Small intestine (tissue), 7 donors: ENCODE measurements at regions not wholly inside any gene's neighbourhood (a gene's known extent, or its start where the extent isn't known, plus 50 kb on each side); places are given as distances from the start of the nearest gene placed in this dataset.

Experiments
- DNase-seq, 2 donors: peaks; one replicate each; pipeline versions ENCODE4 v3.0.0 to v3.0.0-alpha.2; 2013
- FAIRE-seq: peaks from 2 replicates; lab custom pipeline; 2012; peaks lifted over from hg19 to GRCh38; lab: Jason Lieb, UNC
- H3K27ac ChIP-seq, 3 donors: one replicate each; pipeline ENCODE4 v1.5.1; 2013; ENCODE audit warnings: low read length in 2 of 3, mild to moderate bottlenecking in 2 of 3, control low read depth in 1 of 3, inconsistent platforms in 1 of 3, low read depth in 1 of 3, moderate library complexity in 1 of 3
- H3K27me3 ChIP-seq, 3 donors: one replicate each; pipeline ENCODE4 v1.6.1; 2013; ENCODE audit warnings: low read length in 3 of 3, inconsistent platforms in 1 of 3; ENCODE audit not compliant: control insufficient read depth in 3 of 3, insufficient read depth in 3 of 3
- H3K36me3 ChIP-seq, 3 donors: one replicate each; pipeline ENCODE4 v1.6.1; 2013; ENCODE audit warnings: low read length in 3 of 3, inconsistent platforms in 1 of 3, low read depth in 1 of 3, mild to moderate bottlenecking in 1 of 3, moderate library complexity in 1 of 3; ENCODE audit not compliant: control insufficient read depth in 3 of 3, insufficient read depth in 2 of 3
- H3K4me1 ChIP-seq, 3 donors: one replicate each; pipeline ENCODE4 v1.6.1; 2013; ENCODE audit warnings: low read length in 2 of 3, inconsistent platforms in 1 of 3, low read depth in 1 of 3, mild to moderate bottlenecking in 1 of 3, moderate library complexity in 1 of 3; ENCODE audit not compliant: control insufficient read depth in 3 of 3, insufficient read depth in 2 of 3
- H3K4me3 ChIP-seq, 3 donors: one replicate each; pipeline ENCODE4 v1.5.1; 2013; ENCODE audit warnings: low read length in 3 of 3, control low read depth in 1 of 3, inconsistent platforms in 1 of 3, low read depth in 1 of 3, mild to moderate bottlenecking in 1 of 3, moderate library complexity in 1 of 3
- H3K9me3 ChIP-seq, 2 donors: one replicate each; pipeline ENCODE4 v1.6.1; 2013; ENCODE audit warnings: low read depth in 1 of 2, low read length in 1 of 2; ENCODE audit not compliant: control insufficient read depth in 2 of 2, insufficient read depth in 1 of 2
- WGBS, 3 donors: extraction: QIAGEN DNeasy Blood & Tissue Kit; methylation state at CpG; one replicate each; pipeline ENCODE4 v1.1.7; 2013; 5-methylcytosine and 5-hydroxymethylcytosine counted together
- donor health status: healthy with polysubstance abuse.
- donor health status: control.
- donor health status: control.
- donor health status: Bipolar disorder and iron deficiency.
- donor health status: healthy.

DNA sequence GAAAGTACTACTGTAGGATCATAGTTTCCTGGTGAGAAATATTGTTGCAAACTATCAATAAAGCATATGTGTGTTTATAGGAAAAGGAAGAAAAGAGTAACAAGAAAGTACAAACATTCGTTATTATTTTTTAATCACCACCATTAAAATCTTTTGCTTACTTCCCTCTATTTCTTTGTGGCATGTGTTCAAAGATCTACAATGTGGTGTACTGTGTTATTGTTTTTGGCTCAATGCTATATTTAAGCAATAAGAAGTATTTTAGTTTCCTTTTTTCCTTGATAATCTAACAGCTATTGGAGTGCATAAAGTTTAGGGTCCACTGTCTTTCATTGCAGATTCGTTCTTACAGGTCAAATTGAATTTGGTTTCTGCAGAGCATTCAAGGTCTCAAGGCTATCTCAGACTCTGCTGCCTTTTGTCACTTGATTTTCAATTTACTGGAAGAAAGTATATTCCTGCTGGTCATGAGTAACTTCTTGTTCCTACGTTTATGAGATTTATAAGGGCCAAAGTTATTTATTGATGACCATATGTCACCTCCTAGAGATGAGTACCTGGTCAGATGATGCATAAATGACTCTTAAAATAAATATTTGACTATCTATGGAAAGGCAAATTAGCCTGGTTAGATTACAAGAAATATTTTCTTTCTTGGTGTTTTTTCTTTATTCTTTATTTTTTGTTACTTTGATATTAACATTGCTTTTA, 323.0 kb downstream of the TMEM167A start:
- WGBS, 3 donors, result 60 to 63% (median 61%) methylated on average over 3 of the region's 3 CpGs
- no peaks in the 10 kb centered on the region for H3K9me3 ChIP-seq
- no peak for FAIRE-seq
- no peaks in the 10 kb centered on the region for H3K27me3 ChIP-seq
- no peak overlapping the region for H3K4me3 ChIP-seq
- no peaks in the 10 kb centered on the region for H3K36me3 ChIP-seq
- H3K4me1 ChIP-seq, result peaks cover 0 to 2% (median 0%) of the 10 kb centered on the region in 3 donors
- H3K27ac ChIP-seq, result no peak overlapping the region
- no peak for DNase-seq

DNA sequence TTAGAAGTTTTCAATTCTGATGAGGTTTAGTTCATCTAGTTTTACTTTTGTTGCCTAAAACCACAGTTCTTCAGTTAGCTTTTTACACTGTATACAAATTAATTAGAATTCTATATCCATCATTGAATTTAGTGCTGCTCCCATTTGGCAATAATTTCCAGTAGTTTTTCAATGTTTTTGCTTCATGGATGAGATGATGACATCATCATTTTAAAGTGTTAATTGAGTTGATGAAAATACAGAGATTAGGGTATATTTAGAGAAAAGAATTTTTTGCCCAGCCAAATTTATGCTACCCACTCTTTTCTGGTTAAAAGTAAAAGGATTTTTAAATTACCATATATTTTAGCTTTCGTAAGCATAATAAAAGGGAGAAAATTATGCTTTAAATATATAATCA, 323.8 kb downstream of the TMEM167A start:
- WGBS, 3 donors, result 92 to 98% (median 94%) methylated on average over 1 of the region's 1 CpG
- DNase-seq, result no peak
- H3K4me1 ChIP-seq, result peaks cover 0 to 5% (median 0%) of the 10 kb centered on the region in 3 donors
- FAIRE-seq, result no peak
- H3K4me3 ChIP-seq, result no peak overlapping the region
- H3K27me3 ChIP-seq, result no peaks in the 10 kb centered on the region
- H3K27ac ChIP-seq, result no peak overlapping the region
- no peaks in the 10 kb centered on the region for H3K36me3 ChIP-seq
- H3K9me3 ChIP-seq, result no peaks in the 10 kb centered on the region

DNA sequence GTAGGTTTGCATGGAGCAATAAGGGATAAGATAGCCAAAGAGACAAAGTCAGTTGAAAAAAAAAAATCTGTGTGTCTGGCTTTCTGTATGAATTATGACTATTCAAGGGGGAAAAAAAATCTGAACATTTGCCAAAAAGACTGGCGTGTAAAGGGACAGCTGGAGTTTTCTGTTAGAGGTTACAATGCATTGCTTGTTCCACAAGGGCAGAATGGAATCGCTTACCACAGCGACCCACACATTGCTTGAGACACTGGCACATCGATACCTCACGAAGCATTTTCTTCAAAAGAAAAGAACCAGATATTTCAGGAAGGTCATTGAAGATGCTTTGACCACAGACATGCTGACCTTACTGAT, 327.8 kb downstream of the TMEM167A start:
- DNase-seq, result peak in 1 of 2 donors; percentile 11
- H3K27ac ChIP-seq, result no peak overlapping the region
- H3K4me3 ChIP-seq, result no peak overlapping the region
- WGBS, 3 donors, result 5 to 23% (median 12%) methylated on average over 5 of the region's 5 CpGs
- peaks cover 0 to 5% (median 0%) of the 10 kb centered on the region in 3 donors for H3K4me1 ChIP-seq
- H3K9me3 ChIP-seq, result no peaks in the 10 kb centered on the region
- H3K27me3 ChIP-seq, result no peaks in the 10 kb centered on the region
- H3K36me3 ChIP-seq, result no peaks in the 10 kb centered on the region
- FAIRE-seq, result no peak

DNA sequence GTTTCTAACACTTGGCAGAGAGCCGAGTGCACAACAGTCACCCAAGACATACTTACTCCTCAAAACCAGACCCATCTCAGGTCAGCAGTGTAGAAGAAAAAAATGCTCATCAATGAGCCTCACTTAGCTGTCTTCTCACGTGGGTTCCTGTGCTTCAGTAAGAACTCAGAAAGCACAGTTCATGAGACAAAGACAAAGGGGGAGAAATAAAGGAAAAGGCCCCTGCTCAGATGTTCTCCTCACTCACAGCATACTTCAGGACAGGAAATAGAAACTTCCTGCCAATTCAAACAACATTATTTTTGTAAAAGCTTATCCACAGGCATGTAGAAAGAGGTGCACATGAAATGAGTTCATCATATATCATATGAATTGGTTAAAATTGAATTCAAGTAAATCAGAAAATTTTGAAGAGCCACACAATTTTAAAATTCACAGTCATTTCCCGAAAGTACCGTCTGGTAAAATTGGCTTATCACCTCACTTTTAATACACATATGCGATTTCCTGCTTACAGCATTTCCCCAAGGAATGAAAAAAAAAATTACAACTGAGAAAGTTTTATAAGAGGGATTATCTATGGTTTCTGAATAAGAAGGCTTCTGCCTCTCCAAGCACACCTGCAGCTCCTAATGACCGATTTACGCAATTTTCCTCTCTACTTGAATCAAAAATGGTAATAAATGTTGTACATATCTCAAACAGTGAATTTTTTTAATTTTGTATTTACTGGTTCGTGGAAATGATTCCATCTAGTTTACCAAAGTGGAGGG, 328.3 kb downstream of the TMEM167A start:
- 23 to 31% (median 27%) methylated on average over 8 of the region's 8 CpGs for WGBS, 3 donors
- Histone ChIP-seq H3K4me1 (peaks cover 0 to 5% (median 0%) of the 10 kb centered on the region in 3 donors), H3K27ac (no peak overlapping the region), H3K27me3 (no peaks in the 10 kb centered on the region), H3K4me3 (no peak overlapping the region), H3K9me3 (no peaks in the 10 kb centered on the region), H3K36me3 (no peaks in the 10 kb centered on the region)
- FAIRE-seq (no peak), DNase-seq (no peak)

DNA sequence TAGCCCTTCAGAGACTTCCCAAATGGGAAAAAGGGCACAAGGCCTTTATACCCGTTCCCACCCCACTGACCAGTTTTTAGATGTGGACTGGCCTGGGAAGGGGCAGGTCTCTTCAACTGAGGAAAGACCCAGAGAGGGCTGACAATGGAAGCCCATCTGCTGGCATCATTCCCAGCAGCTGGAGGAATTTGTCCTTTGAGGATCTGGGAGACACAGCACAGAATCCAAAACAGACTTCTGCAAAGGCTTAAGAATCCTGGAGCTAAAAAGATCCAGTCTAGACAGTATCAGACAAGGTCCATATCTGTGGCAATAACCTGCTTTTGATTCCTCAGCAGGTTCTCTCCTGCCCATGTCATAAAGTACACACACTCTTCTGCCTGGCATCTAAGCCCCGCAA, 329.2 kb downstream of the TMEM167A start:
- no peak overlapping the region for H3K27ac ChIP-seq
- no peaks in the 10 kb centered on the region for H3K27me3 ChIP-seq
- no peak overlapping the region for H3K4me3 ChIP-seq
- WGBS, 3 donors, result 87 to 94% (median 94%) methylated on average over 2 of the region's 2 CpGs
- H3K4me1 ChIP-seq, result peaks cover 0 to 5% (median 0%) of the 10 kb centered on the region in 3 donors
- DNase-seq (no peak), FAIRE-seq (no peak)
- H3K9me3 ChIP-seq, result no peaks in the 10 kb centered on the region
- no peaks in the 10 kb centered on the region for H3K36me3 ChIP-seq

DNA sequence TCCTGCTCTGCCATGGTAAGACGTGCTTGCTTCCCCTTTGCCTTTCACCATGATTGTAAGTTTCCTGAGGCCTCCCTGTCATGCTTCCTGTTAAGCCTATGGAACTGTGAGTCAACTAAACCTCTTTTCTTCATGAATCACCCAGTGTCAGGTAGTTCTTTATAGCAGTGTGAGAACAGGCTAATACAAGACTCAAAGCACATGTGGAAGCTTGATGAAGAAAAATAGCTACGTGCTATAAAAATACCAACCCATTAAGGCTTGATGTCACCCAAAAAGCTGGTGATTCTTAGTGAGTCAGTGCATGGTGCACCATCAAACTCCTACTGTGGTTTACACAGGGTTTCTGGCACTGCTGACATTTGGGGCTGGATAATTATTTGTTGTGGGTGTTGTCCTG, 332.2 kb downstream of the TMEM167A start:
- Histone ChIP-seq H3K27me3 (no peaks in the 10 kb centered on the region), H3K27ac (no peak overlapping the region), H3K36me3 (no peaks in the 10 kb centered on the region), H3K4me3 (no peak overlapping the region), H3K4me1 (peaks cover 0 to 3% (median 0%) of the 10 kb centered on the region in 3 donors), H3K9me3 (no peaks in the 10 kb centered on the region)
- DNase-seq, result no peak
- FAIRE-seq, result no peak
- WGBS, 3 donors, result 87 to 92% (median 87%) methylated on average over 2 of the region's 2 CpGs

DNA sequence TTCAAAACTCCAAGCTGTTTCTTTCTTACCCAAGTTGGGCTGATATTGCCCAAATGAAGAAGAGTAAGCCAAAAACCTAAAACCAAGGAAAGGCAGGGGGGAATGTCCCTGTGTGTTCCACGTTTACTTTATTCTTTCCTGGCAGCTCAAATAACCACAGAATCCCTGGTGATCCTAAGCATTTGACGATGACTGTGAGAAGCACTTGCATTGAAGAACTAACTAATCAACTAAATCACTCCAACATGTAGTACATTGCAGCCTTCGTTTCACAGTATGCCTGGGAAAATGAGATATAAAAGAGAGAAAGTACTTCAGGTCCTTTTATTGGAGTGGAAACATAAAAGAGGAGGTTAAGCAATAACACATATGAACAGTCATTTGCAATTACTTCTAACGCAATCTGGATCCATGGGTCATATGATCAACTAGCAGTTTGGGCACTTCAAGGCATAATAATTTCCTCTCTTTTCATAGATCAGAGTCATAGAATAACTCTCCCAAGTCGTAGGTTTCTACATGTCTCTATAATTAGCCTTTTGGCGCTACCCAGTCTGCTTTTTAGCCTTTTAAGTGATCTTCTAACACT, 338.4 kb downstream of the TMEM167A start:
- DNase-seq (peak in 1 of 2 donors; percentile 52), FAIRE-seq (no peak)
- Histone ChIP-seq H3K27ac (no peak overlapping the region), H3K27me3 (no peaks in the 10 kb centered on the region), H3K9me3 (no peaks in the 10 kb centered on the region), H3K4me3 (no peak overlapping the region), H3K36me3 (no peaks in the 10 kb centered on the region), H3K4me1 (no peaks in the 10 kb centered on the region)
- 37 to 61% (median 47%) methylated on average over 6 of the region's 6 CpGs for WGBS, 3 donors

DNA sequence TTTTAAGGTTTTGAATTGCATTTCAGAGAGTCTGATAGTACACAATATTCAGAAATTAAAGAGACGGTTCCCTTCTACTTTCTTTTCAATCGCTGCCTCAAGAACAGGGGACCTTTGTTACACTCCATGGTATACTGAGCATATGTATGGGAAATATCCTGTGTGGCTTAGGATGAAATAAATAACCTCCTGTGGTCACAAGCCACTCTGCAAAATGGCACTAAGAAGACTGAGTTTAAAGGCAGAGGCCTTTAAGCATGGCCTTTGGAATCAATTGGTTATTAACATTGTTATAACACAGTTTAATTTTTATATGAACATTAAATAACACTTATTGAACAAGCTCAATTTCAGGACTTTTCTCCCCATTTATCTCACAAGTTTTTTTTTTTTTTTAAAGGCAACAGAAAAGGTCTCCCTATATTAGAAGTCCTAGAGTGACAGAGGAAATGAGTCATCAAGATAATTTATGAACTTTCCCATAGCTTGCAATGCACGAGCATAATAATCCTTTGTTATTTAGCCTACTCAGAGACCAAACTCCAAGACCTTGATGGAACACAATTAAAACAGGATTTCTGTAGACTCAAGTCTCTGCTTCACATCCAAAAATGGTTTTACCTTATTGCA, 341.9 kb downstream of the TMEM167A start:
- peaks cover 0 to 4% (median 0%) of the 10 kb centered on the region in 3 donors for H3K4me1 ChIP-seq
- DNase-seq (peak; percentile 61 to 75), FAIRE-seq (peak; percentile 68)
- no peaks in the 10 kb centered on the region for H3K36me3 ChIP-seq
- H3K4me3 ChIP-seq, result peak overlapping the region in 1 of 3 donors; percentile 15
- H3K27me3 ChIP-seq, result no peaks in the 10 kb centered on the region
- H3K9me3 ChIP-seq, result no peaks in the 10 kb centered on the region
- H3K27ac ChIP-seq, result no peak overlapping the region
- 15 to 34% (median 30%) methylated on average over 3 of the region's 3 CpGs for WGBS, 3 donors
